ENCODE measurements at regions not wholly inside any gene's neighbourhood (a gene's known extent, or its start where the extent isn't known, plus 50 kb on each side); places are given as distances from the start of the nearest gene placed in this dataset.

DNA sequence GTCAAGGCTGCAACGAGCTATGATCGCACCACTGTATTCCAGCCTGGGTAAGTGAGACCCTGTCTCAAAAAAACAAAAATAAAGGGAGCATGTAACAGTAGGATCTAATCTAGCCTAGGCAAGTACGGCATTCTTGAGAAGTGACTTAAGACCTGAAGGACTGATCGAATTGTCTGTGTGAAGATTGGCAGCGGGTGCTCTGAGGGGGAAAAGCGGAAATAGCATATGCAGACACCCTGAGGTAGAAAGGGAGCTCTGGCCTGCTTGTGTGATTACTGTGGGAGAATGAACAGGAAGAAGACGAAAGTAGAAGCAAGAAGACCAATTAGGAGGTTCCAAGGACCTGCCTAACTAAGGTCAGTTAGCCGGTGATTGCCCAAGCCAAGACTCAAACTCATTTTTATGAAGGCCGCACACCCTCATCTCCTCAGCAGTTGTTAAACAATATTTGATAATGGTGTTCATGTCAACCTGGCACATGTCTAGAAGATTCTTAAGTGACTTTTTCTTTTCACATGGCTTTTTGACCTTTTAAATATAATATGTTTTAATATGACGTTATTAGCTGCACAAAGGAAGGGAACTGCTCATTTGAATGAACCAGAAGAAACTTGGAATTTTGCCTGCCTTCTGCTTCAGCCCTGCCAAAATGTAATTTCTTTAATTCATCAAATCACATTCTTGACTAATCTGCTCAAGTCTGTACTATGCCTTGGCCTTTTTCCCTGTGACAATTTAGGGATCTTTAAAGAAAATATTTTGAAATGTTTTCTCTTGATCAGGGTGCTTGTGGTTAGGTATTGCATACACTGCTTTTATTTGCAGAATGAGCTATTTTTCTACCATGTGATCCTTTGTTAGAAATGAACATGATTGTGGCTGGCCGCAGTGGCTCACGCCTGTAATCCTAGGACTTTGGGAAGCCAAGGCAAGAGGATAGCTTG lies 289.2 kb upstream of the DMRT1 start:
- peaks cover 6% of the 10 kb centered on the region for H3K36me3 Mint-ChIP-seq
- no peak overlapping the region for H3K27ac Mint-ChIP-seq
- H3K4me3 ChIP-seq: no peak overlapping the region
- peaks cover 5% of the 10 kb centered on the region for H3F3A ChIP-seq (ENCODE audit: low read depth)
- H3K4me3 Mint-ChIP-seq: no peak overlapping the region
- H3K9me3 ChIP-seq (ENCODE audit: low read depth): no peaks in the 10 kb centered on the region
- H3K27ac ChIP-seq: no peak overlapping the region
- peaks cover 10% of the 10 kb centered on the region for H3K4me1 ChIP-seq
- H3K27me3 ChIP-seq: peaks cover 11% of the 10 kb centered on the region
- H3K9ac ChIP-seq: no peak overlapping the region
- H3K79me2 ChIP-seq (ENCODE audit: low read depth): no peaks in the 10 kb centered on the region
- TF ChIP-seq CTCF (IDR thresholded peaks at IDR 0.05) (no peak), EZH2 (IDR thresholded peaks at IDR 0.05) (no peak), EZH2phosphoT487 (IDR thresholded peaks at IDR 0.05) (no peak)
- H3K36me3 ChIP-seq: no peaks in the 10 kb centered on the region
- peaks cover 21% of the 10 kb centered on the region for H4K20me1 ChIP-seq (ENCODE audit: low read depth)
- H3K4me2 ChIP-seq: no peak overlapping the region
- peaks cover 12% of the 10 kb centered on the region for H3K4me1 Mint-ChIP-seq
- no peak overlapping the region for H2AFZ ChIP-seq (replicated peaks)
- peaks cover 2% of the 10 kb centered on the region for H3K27me3 Mint-ChIP-seq (ENCODE audit: insufficient read depth, low read depth)
- no peak for DNase-seq (ENCODE audit: low spot score)
- no peaks in the 10 kb centered on the region for H3K9me3 Mint-ChIP-seq

DNA sequence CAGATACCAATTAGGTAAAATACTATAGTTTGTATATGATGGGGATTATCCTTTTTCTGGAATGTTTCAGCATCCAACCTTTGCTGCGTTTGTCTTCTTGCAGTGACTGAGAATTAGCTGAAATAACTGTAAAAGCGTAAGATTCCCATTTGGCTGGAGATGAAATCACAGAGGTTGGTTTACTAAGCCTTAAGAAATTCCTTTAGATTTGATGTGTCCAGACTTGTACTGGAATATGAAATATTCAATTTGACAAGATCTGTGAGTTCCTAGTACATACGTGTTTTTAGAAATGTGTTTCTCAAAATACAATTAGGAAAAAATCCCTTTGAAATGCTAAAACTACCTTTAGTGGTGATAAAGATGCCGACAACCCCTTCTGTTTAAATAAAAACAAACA lies 286.0 kb upstream of the DMRT1 start:
- Histone ChIP-seq H3K79me2 (ENCODE audit: low read depth) (no peaks in the 10 kb centered on the region), H3K27ac (no peak overlapping the region), H3F3A (ENCODE audit: low read depth) (peaks cover 16% of the 10 kb centered on the region), H3K9me3 (ENCODE audit: low read depth) (no peaks in the 10 kb centered on the region), H3K4me1 (peaks cover 18% of the 10 kb centered on the region), H3K27me3 (no peaks in the 10 kb centered on the region), H2AFZ (replicated peaks) (no peak overlapping the region), H3K36me3 (no peaks in the 10 kb centered on the region), H4K20me1 (ENCODE audit: low read depth) (peaks cover 5% of the 10 kb centered on the region), H3K4me2 (no peak overlapping the region), H3K4me3 (no peak overlapping the region), H3K9ac (no peak overlapping the region)
- TF ChIP-seq CTCF (IDR thresholded peaks at IDR 0.05) (no peak), EZH2 (IDR thresholded peaks at IDR 0.05) (no peak), EZH2phosphoT487 (IDR thresholded peaks at IDR 0.05) (no peak)
- peaks cover 8% of the 10 kb centered on the region for H3K36me3 Mint-ChIP-seq
- no peak for DNase-seq (ENCODE audit: low spot score)
- no peak overlapping the region for H3K4me3 Mint-ChIP-seq
- no peak overlapping the region for H3K27ac Mint-ChIP-seq
- H3K27me3 Mint-ChIP-seq (ENCODE audit: insufficient read depth, low read depth): peaks cover 2% of the 10 kb centered on the region
- H3K9me3 Mint-ChIP-seq: no peaks in the 10 kb centered on the region
- peaks cover 5% of the 10 kb centered on the region for H3K4me1 Mint-ChIP-seq

DNA sequence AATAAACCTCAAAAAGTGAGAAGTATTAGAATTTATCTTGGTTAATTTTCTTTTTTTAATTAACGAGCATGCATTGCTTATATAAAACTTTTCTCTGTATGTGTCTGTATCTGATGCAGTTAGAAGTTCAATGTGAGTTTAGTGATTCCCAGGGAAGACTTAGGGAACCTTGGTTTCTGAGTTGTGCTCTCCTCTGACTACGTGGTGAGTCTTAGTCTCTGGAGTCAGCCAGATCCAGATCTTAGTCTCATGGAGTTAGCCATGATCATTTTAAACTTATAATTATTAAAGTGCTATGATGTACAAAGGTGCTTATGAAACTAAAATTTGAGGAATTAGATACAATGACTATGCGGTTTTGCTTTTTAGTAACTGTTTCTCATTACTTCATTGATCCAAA lies 285.3 kb upstream of the DMRT1 start:
- TF ChIP-seq EZH2 (IDR thresholded peaks at IDR 0.05): no peak
- Histone ChIP-seq H3K27me3 (no peaks in the 10 kb centered on the region), H2AFZ (replicated peaks) (no peak overlapping the region), H4K20me1 (ENCODE audit: low read depth) (peaks cover 5% of the 10 kb centered on the region), H3K4me1 (peaks cover 23% of the 10 kb centered on the region), H3K9me3 (ENCODE audit: low read depth) (no peaks in the 10 kb centered on the region), H3K36me3 (no peaks in the 10 kb centered on the region), H3K9ac (no peak overlapping the region), H3K27ac (no peak overlapping the region), H3K4me2 (no peak overlapping the region), H3K4me3 (no peak overlapping the region), H3F3A (ENCODE audit: low read depth) (peaks cover 16% of the 10 kb centered on the region), H3K79me2 (ENCODE audit: low read depth) (no peaks in the 10 kb centered on the region)
- no peak overlapping the region for H3K4me3 Mint-ChIP-seq
- H3K36me3 Mint-ChIP-seq: peaks cover 5% of the 10 kb centered on the region
- no peak for DNase-seq (ENCODE audit: low spot score)
- H3K4me1 Mint-ChIP-seq: peaks cover 5% of the 10 kb centered on the region
- H3K9me3 Mint-ChIP-seq: no peaks in the 10 kb centered on the region
- H3K27me3 Mint-ChIP-seq (ENCODE audit: insufficient read depth, low read depth): peaks cover 2% of the 10 kb centered on the region
- no peak overlapping the region for H3K27ac Mint-ChIP-seq

DNA sequence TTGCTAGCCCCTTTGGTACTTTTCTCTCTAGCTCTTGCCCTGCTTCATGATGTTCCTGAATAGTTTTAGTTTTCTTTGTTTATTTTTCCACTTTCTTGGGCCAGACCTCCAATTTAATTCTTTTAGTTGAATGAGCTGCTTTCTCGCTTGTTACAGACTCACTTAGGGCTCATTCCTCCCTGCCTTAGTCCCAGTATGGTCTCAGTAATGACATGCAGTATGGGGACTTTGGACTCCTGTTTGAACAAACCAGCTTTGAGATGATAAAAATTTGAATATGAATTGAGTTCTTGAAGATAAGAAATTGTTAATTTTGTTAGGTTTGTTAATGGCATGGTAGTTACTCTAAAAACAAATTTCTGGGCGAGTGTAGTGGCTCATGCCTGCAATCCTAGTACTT lies 284.8 kb upstream of the DMRT1 start:
- no peak overlapping the region for H3K27ac Mint-ChIP-seq

More for the DNA sequence above, 284.8 kb upstream of the DMRT1 start:
- TF ChIP-seq EZH2phosphoT487 (IDR thresholded peaks at IDR 0.05): no peak
- no peak for TF ChIP-seq EZH2 (IDR thresholded peaks at IDR 0.05)
- TF ChIP-seq CTCF (IDR thresholded peaks at IDR 0.05): no peak
- Histone ChIP-seq H3K27ac (no peak overlapping the region), H4K20me1 (ENCODE audit: low read depth) (peaks cover 5% of the 10 kb centered on the region), H3K4me3 (no peak overlapping the region), H2AFZ (replicated peaks) (no peak overlapping the region), H3K27me3 (no peaks in the 10 kb centered on the region), H3F3A (ENCODE audit: low read depth) (peaks cover 16% of the 10 kb centered on the region), H3K4me1 (peaks cover 23% of the 10 kb centered on the region), H3K79me2 (ENCODE audit: low read depth) (no peaks in the 10 kb centered on the region), H3K9ac (no peak overlapping the region), H3K36me3 (no peaks in the 10 kb centered on the region), H3K4me2 (no peak overlapping the region), H3K9me3 (ENCODE audit: low read depth) (no peaks in the 10 kb centered on the region)
- H3K36me3 Mint-ChIP-seq: peaks cover 5% of the 10 kb centered on the region
- H3K4me1 Mint-ChIP-seq: peaks cover 5% of the 10 kb centered on the region
- H3K27me3 Mint-ChIP-seq (ENCODE audit: insufficient read depth, low read depth): peaks cover 2% of the 10 kb centered on the region
- H3K4me3 Mint-ChIP-seq: no peak overlapping the region
- H3K9me3 Mint-ChIP-seq: no peaks in the 10 kb centered on the region
- no peak for DNase-seq (ENCODE audit: low spot score)
